Activated CD4-positive, alpha-beta T cell treated with anti-CD3 and anti-CD28 coated beads for 36 hours (primary cell): ENCODE measurements at regions not wholly inside any gene's neighbourhood (a gene's known extent, or its start where the extent isn't known, plus 50 kb on each side); places are given as distances from the start of the nearest gene placed in this dataset.
"Not testable (repeated sequence)": the region's sequence is repeated elsewhere in the genome, so short reads cannot be mapped to it uniquely, and the experiment has no call there.

ENCODE experiments used
- ATAC-seq: fragments of 200-7000 bp; cut with Tn5 transposase; one replicate; pipeline ENCODE4 v1.10.0; 2021; ENCODE audit warnings: mild to moderate bottlenecking, moderate library complexity
- CTCF ChIA-PET: fragments of 350-600 bp; sonication (Branson Sonifier 250); formaldehyde crosslinking; loops from one replicate; lab custom pipeline; 2021; ENCODE audit warnings: antibody characterized with exemption; lab: Charles Lee
- POLR2A ChIA-PET: fragments of 350-600 bp; sonication (Branson Sonifier 250); formaldehyde crosslinking; loops from one replicate; lab custom pipeline; 2021; ENCODE audit warnings: antibody characterized with exemption, inconsistent platforms; lab: Charles Lee
- DNase-seq: peaks from one replicate; pipeline ENCODE4 v3.0.0-alpha.2; 2020
- H3K27ac Mint-ChIP-seq: one replicate; pipeline ENCODE4 v1.8.0; 2021; ENCODE audit warnings: mixed read lengths
- H3K27me3 Mint-ChIP-seq: one replicate; pipeline ENCODE4 v1.8.0; 2021; ENCODE audit warnings: mixed read lengths
- H3K36me3 Mint-ChIP-seq: one replicate; pipeline ENCODE4 v1.8.0; 2021; ENCODE audit warnings: low read depth, mixed read lengths
- H3K4me1 Mint-ChIP-seq: one replicate; pipeline ENCODE4 v1.8.0; 2021; ENCODE audit warnings: mixed read lengths
- H3K4me3 Mint-ChIP-seq: one replicate; pipeline ENCODE4 v1.8.0; 2021; ENCODE audit warnings: mild to moderate bottlenecking, moderate library complexity, mixed read lengths
- H3K9me3 Mint-ChIP-seq: one replicate; pipeline ENCODE4 v1.8.0; 2021; ENCODE audit warnings: low read depth, mixed read lengths
- intact Hi-C, 2 experiments: fragments of 100-400 bp; cut with DNase I in 1 of 2; cut with micrococcal nuclease in 1 of 2; formaldehyde crosslinking; loops; one replicate each; pipeline versions ENCODE4 v1.14.2 to v1.15.1; 2022 to 2024; cut with DNase I, micrococcal nuclease

GRCh38 chr21:38119793-38120192 lies 137.0 kb upstream of the KCNJ15 start:
- intact Hi-C loops: no loop called here
- CTCF ChIA-PET: no interaction called here
- Mint-ChIP-seq H3K9me3 (peaks cover 2% of the 10 kb centered on the region), H3K4me3 (no peak overlapping the region), H3K36me3 (no peaks in the 10 kb centered on the region), H3K4me1 (no peaks in the 10 kb centered on the region), H3K27me3 (peaks cover 8% of the 10 kb centered on the region), H3K27ac (no peak overlapping the region)
- POLR2A ChIA-PET: no interaction called here
- ATAC-seq: no peak
- DNase-seq: no peak

GRCh38 chr21:38120679-38120983 lies 136.2 kb upstream of the KCNJ15 start:
- intact Hi-C loops, DNase-seq, ATAC-seq, H3K36me3 Mint-ChIP-seq, H3K4me3 Mint-ChIP-seq, H3K9me3 Mint-ChIP-seq, POLR2A ChIA-PET, H3K27ac Mint-ChIP-seq, H3K4me1 Mint-ChIP-seq: not testable (repeated sequence)
- CTCF ChIA-PET: interaction anchor here (0.6 kb wide), 1 partner anchor 238 kb away, joined by 3 read pairs; no protein-coding TSS in a partner anchor
- H3K27me3 Mint-ChIP-seq: peaks cover 10% of the 10 kb centered on the region

DNA sequence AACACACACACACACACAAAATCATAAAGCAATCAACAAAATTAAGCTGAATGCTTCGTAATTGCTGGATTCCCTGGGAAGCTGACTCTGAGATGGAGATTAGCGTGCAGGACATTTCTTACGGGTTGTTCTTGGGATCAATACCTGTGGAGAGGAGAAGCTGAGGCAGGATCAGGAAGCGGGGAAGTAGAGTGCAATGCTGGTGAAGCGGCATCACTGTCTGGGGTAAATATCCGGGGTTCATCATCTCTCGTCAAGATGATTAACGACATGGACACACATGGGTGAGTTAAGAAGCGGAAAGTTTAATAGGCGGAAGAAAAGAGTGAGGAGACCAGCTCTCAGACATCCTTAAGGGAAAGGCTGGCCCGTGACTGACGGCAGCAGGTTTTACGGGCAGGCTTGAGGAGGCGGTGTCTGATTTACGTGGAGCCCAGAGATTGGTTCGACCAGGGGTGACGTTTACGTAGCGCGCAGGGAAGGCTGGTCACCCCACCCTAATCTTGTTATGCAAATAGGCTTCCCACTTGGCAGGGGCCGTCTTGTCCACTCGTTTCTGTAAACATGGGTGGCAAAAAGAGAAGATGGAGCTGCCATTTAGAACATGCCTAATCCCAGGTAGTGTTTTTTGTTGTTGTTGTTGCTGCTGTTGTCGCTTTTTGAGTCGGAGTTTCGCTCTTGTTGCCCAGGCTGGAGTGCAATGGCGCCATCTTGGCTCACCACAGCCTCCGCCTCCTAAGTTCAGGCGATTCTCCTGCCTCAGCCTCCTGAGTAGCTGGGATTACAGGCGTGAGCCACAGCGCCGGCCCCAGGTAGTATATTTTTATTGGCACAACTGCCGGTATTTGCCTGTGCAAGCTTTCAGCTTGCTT lies 135.6 kb upstream of the KCNJ15 start:
- H3K4me1 Mint-ChIP-seq: no peaks in the 10 kb centered on the region
- peaks cover 6% of the 10 kb centered on the region for H3K27me3 Mint-ChIP-seq
- no peak for ATAC-seq
- ChIA-PET POLR2A (no interaction called here), CTCF (interaction anchor here (0.5 to 1.0 kb wide), 3 partner anchors 173 to 410 kb away, joined by 3 to 4 read pairs (median 3); no protein-coding TSS in a partner anchor)
- no peaks in the 10 kb centered on the region for H3K36me3 Mint-ChIP-seq
- no peak for DNase-seq
- intact Hi-C loops: no loop called here
- H3K27ac Mint-ChIP-seq: no peak overlapping the region
- peaks cover 2% of the 10 kb centered on the region for H3K9me3 Mint-ChIP-seq
- H3K4me3 Mint-ChIP-seq: no peak overlapping the region

DNA sequence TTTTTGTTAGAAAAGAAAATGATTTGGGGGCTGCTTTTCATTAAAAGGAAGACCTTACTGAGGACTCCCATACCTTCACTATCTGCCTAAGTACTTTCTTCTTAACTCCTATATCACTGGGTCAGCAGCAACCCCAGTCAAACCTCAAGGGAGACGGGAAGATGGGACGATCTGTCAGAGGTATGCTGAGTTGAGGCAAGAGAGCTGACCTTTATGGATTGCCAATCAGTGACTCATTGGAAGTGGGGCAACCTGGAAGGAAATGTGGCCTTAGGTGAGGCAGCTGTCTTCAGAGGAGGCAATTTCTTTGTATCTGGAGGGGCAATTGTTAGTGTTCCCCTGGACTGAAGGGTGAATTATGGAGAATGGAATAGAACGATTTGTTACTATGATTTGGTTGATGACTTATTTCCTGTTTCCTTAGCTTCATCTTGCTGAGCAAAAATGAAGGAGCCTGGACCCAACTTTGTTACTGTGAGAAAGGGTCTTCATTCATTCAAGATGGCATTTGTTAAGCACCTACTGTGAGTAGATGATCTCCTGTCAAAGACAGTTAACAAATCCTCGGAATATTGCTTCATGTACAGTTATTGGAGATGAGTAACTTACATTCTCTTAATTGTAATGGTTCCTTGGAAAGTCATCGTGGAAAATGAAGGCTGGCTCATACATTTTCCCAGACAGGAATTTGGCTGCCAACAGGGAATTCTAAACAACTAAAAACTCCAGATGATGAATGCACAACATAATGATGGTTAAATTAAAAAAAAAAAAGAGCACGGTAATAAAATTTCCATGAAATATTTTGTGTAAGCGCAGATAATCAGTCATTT lies 134.7 kb upstream of the KCNJ15 start:
- DNase-seq: no peak
- H3K27me3 Mint-ChIP-seq: peaks cover 6% of the 10 kb centered on the region
- no peak for ATAC-seq
- ChIA-PET CTCF (interaction anchor here (0.5 to 1.0 kb wide), 2 partner anchors 172 to 410 kb away, joined by 3 to 4 read pairs; no protein-coding TSS in a partner anchor), POLR2A (no interaction called here)
- no peak overlapping the region for H3K4me3 Mint-ChIP-seq
- peaks cover 2% of the 10 kb centered on the region for H3K9me3 Mint-ChIP-seq
- H3K4me1 Mint-ChIP-seq: no peaks in the 10 kb centered on the region
- no peaks in the 10 kb centered on the region for H3K36me3 Mint-ChIP-seq
- intact Hi-C loops: no loop called here
- no peak overlapping the region for H3K27ac Mint-ChIP-seq

GRCh38 chr21:38123626-38124025 lies 133.2 kb upstream of the KCNJ15 start:
- Mint-ChIP-seq H3K4me3 (no peak overlapping the region), H3K9me3 (peaks cover 2% of the 10 kb centered on the region), H3K27ac (no peak overlapping the region), H3K36me3 (no peaks in the 10 kb centered on the region), H3K4me1 (no peaks in the 10 kb centered on the region), H3K27me3 (peaks cover 8% of the 10 kb centered on the region)
- ATAC-seq (no peak), DNase-seq (no peak)
- CTCF ChIA-PET: interaction anchor here (0.6 to 1.2 kb wide), 4 partner anchors 29 to 411 kb away, joined by 3 to 4 read pairs (median 4); no protein-coding TSS in a partner anchor
- intact Hi-C loops: loop anchor here in 1 of 2 experiments (2.0 kb wide), 1 partner anchor 411 kb away; no protein-coding TSS in a partner anchor
- POLR2A ChIA-PET: no interaction called here

DNA sequence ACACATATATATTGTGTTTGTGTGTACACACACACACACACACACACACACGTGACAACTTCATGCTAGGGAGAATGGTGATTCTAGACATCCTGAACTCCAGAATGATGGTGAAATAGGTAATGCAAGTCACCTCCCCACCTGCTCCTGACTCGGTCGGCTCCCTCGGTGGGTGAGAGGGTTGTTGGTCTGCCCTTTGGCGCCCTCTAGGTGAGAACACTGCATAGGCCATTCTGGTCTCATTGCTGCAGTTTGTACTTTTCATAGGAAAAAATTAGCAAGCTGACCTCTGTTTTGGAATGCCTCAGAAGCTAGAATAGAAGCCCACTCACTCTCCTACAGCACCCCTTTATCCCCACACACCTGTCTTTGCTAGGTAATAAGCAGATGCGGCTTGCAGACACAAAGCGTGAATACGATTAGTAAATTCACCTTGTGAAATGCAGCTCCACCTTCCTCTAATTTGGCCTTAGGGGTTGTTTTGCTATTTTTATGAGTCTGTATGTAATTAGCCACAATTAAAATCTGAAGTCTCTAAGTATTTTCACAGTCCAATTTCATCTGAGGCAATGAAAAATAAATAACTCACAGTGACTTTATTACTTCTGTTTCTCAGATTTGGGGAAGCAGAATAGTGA lies 130.0 kb upstream of the KCNJ15 start:
- H3K4me3 Mint-ChIP-seq: no peak overlapping the region
- peaks cover 11% of the 10 kb centered on the region for H3K27me3 Mint-ChIP-seq
- no peaks in the 10 kb centered on the region for H3K36me3 Mint-ChIP-seq
- no peaks in the 10 kb centered on the region for H3K4me1 Mint-ChIP-seq
- intact Hi-C loops: loop anchor here in 1 of 2 experiments (1.0 kb wide), 3 partner anchors 367 to 451 kb away; no protein-coding TSS in a partner anchor
- ChIA-PET CTCF (interaction anchor here (0.6 to 2.8 kb wide), 14 partner anchors 8 to 431 kb away, joined by 3 to 17 read pairs (median 3); no protein-coding TSS in a partner anchor), POLR2A (no interaction called here)
- DNase-seq (peak; percentile 80), ATAC-seq (peak; percentile 76)
- H3K9me3 Mint-ChIP-seq: no peaks in the 10 kb centered on the region
- H3K27ac Mint-ChIP-seq: no peak overlapping the region

DNA sequence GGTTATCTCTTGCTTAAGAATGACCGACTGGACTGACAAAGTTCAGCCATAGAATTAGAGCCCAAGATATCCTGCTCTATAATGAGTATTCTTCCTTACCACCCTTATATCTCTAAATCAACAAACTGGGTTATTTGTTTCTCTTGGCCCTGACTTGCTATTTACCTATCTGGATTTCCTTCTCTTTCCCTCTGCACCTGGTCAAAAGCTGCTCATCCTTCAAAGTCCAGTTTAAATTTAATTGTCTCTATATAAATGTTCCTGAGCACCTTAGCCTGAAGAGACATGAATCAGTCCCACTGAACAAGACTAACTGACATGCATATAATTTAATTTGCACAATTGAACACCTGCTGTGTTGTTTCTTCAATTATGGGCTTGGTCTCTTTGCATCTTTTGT lies 127.1 kb upstream of the KCNJ15 start:
- DNase-seq: no peak
- H3K9me3 Mint-ChIP-seq: no peaks in the 10 kb centered on the region
- ChIA-PET POLR2A (no interaction called here), CTCF (no interaction called here)
- H3K4me1 Mint-ChIP-seq: peaks cover 8% of the 10 kb centered on the region
- H3K27me3 Mint-ChIP-seq: peaks cover 15% of the 10 kb centered on the region
- H3K27ac Mint-ChIP-seq: no peak overlapping the region
- intact Hi-C loops: no loop called here
- ATAC-seq: no peak
- no peak overlapping the region for H3K4me3 Mint-ChIP-seq
- no peaks in the 10 kb centered on the region for H3K36me3 Mint-ChIP-seq

DNA sequence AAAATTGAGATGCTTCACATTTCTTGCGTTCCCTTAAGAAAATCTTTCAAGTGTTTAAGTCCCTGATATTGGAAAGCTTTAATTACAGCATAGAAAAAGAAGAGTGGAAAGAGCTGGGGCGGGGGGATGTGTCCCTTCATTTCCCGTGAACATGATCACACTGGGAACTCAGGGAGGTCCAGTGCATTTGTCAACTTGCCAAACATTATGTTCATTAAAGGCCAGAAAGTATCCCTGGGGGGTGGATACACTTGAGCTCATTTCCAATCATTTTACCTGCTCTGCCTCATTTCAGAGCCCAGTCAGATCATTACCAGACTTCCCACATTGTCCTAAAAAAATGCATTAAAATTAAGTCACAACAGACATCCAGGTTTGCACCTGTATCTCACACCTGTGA lies 123.6 kb upstream of the KCNJ15 start:
- ChIA-PET CTCF (interaction anchor here (1.0 kb wide), 1 partner anchor 219 kb away, joined by 3 read pairs; no protein-coding TSS in a partner anchor), POLR2A (no interaction called here)
- peaks cover 13% of the 10 kb centered on the region for H3K27me3 Mint-ChIP-seq
- no peak for ATAC-seq
- no peak for DNase-seq
- H3K9me3 Mint-ChIP-seq: no peaks in the 10 kb centered on the region
- no peaks in the 10 kb centered on the region for H3K36me3 Mint-ChIP-seq
- peaks cover 8% of the 10 kb centered on the region for H3K4me1 Mint-ChIP-seq
- no peak overlapping the region for H3K4me3 Mint-ChIP-seq
- no peak overlapping the region for H3K27ac Mint-ChIP-seq
- intact Hi-C loops: no loop called here

- H3K4me1 Mint-ChIP-seq: peaks cover 8% of the 10 kb centered on the region
- no peaks in the 10 kb centered on the region for H3K9me3 Mint-ChIP-seq
- ATAC-seq: peak; percentile 93
- no peaks in the 10 kb centered on the region for H3K36me3 Mint-ChIP-seq
- DNase-seq: peak; percentile 12
- H3K27ac Mint-ChIP-seq: no peak overlapping the region
- peaks cover 13% of the 10 kb centered on the region for H3K27me3 Mint-ChIP-seq
- no peak overlapping the region for H3K4me3 Mint-ChIP-seq
- intact Hi-C loops: no loop called here
- ChIA-PET POLR2A (interaction anchor here (0.7 kb wide), 1 partner anchor 639 kb away, joined by 3 read pairs; no protein-coding TSS in a partner anchor), CTCF (interaction anchor here (1.0 kb wide), 1 partner anchor 218 kb away, joined by 5 read pairs; no protein-coding TSS in a partner anchor)
Measured at GRCh38 chr21:38134084-38134873, 122.5 kb upstream of the KCNJ15 start.

- ATAC-seq: no peak
- Mint-ChIP-seq H3K9me3 (no peaks in the 10 kb centered on the region), H3K27ac (no peak overlapping the region), H3K36me3 (no peaks in the 10 kb centered on the region), H3K4me1 (peaks cover 8% of the 10 kb centered on the region), H3K27me3 (peaks cover 10% of the 10 kb centered on the region), H3K4me3 (no peak overlapping the region)
- ChIA-PET CTCF (interaction anchor here (1.7 kb wide), 1 partner anchor 9 kb away, joined by 6 read pairs; no protein-coding TSS in a partner anchor), POLR2A (no interaction called here)
- no peak for DNase-seq
- intact Hi-C loops: no loop called here
Measured at GRCh38 chr21:38136201-38136600, 120.6 kb upstream of the KCNJ15 start.
